Hippocampal formation (tissue), 2 donors: ENCODE measurements at regions not wholly inside any gene's neighbourhood (a gene's known extent, or its start where the extent isn't known, plus 50 kb on each side); places are given as distances from the start of the nearest gene placed in this dataset.
"Not testable (repeated sequence)": the region's sequence is repeated elsewhere in the genome, so short reads cannot be mapped to it uniquely, and the experiment has no call there.

Source experiments
- DNase-seq, 2 donors: peaks; one replicate each; lab custom pipeline; 2025; lab: John Stamatoyannopoulos, UW

GRCh38 chr11:21930408-21930807 is 262.5 kb upstream of the ANO5 start:
- DNase-seq = no peak

GRCh38 chr11:21931436-21932101 is 261.3 kb upstream of the ANO5 start:
- no peak for DNase-seq

- DNase-seq = no peak
Observed at GRCh38 chr11:21933095-21933494, 259.8 kb upstream of the ANO5 start.

- DNase-seq = no peak
Observed at GRCh38 chr11:21944577-21944976, 248.3 kb upstream of the ANO5 start.

- no peak for DNase-seq
Observed at GRCh38 chr11:21948876-21949275, 244.0 kb upstream of the ANO5 start.

GRCh38 chr11:21949763-21950413 is 243.0 kb upstream of the ANO5 start:
- no peak for DNase-seq

- no peak for DNase-seq
Observed at GRCh38 chr11:21963013-21963412, 229.9 kb upstream of the ANO5 start.

- no peak for DNase-seq
Observed at GRCh38 chr11:21965221-21965620, 227.7 kb upstream of the ANO5 start.

GRCh38 chr11:21968702-21969101 is 224.2 kb upstream of the ANO5 start:
- DNase-seq = no peak

GRCh38 chr11:21969841-21970240 is 223.0 kb upstream of the ANO5 start:
- no peak for DNase-seq

GRCh38 chr11:21975242-21975641 is 217.6 kb upstream of the ANO5 start:
- DNase-seq = no peak

- no peak for DNase-seq
Observed at GRCh38 chr11:21976210-21976609, 216.7 kb upstream of the ANO5 start.

- no peak for DNase-seq
Observed at GRCh38 chr11:21983431-21983830, 209.5 kb upstream of the ANO5 start.

- DNase-seq = no peak
Observed at GRCh38 chr11:21986361-21986760, 206.5 kb upstream of the ANO5 start.

GRCh38 chr11:21987261-21987660 is 205.6 kb upstream of the ANO5 start:
- DNase-seq = no peak

- DNase-seq = no peak
Observed at GRCh38 chr11:21988477-21988876, 204.4 kb upstream of the ANO5 start.

- not testable (repeated sequence) for DNase-seq
Observed at GRCh38 chr11:22001803-22002202, 191.1 kb upstream of the ANO5 start.

GRCh38 chr11:22006901-22007300 is 186.0 kb upstream of the ANO5 start:
- no peak for DNase-seq

- no peak for DNase-seq
Observed at GRCh38 chr11:22031791-22032190, 161.1 kb upstream of the ANO5 start.

GRCh38 chr11:22037505-22037904 is 155.4 kb upstream of the ANO5 start:
- no peak for DNase-seq

- DNase-seq = no peak
Observed at GRCh38 chr11:22041039-22041438, 151.8 kb upstream of the ANO5 start.

- no peak for DNase-seq
Observed at GRCh38 chr11:22042081-22042480, 150.8 kb upstream of the ANO5 start.

- no peak for DNase-seq
Observed at GRCh38 chr11:22044126-22044525, 148.8 kb upstream of the ANO5 start.

GRCh38 chr11:22049276-22049675 is 143.6 kb upstream of the ANO5 start:
- no peak for DNase-seq
